Body of pancreas (tissue), 4 donors: ENCODE measurements at regions not wholly inside any gene's neighbourhood (a gene's known extent, or its start where the extent isn't known, plus 50 kb on each side); places are given as distances from the start of the nearest gene placed in this dataset.
"Not testable (repeated sequence)": the region's sequence is repeated elsewhere in the genome, so short reads cannot be mapped to it uniquely, and the experiment has no call there.

Experiments
- ATAC-seq: fragments of 150-250 bp; one replicate; pipeline ENCODE4 v1.9.1; 2016
- DNase-seq, 4 donors: peaks; one replicate each; pipeline ENCODE4 v3.0.0-alpha.2; 2019
- H3K27ac ChIP-seq, 4 donors: fragments of 200-600 bp; sonication (generic); 1 replicate in 3 of 4; 2 replicates in 1 of 4; pipeline versions ENCODE4 v1.5.1 to v1.6.1; 2016 to 2019; ENCODE audit warnings: mild to moderate bottlenecking in 1 of 4, mixed read lengths in 1 of 4, moderate library complexity in 1 of 4
- H3K27me3 ChIP-seq, 2 donors: fragments of 200-600 bp; sonication (generic); one replicate each; pipeline ENCODE4 v1.6.0; 2016; ENCODE audit warnings: mild to moderate bottlenecking in 1 of 2
- H3K36me3 ChIP-seq, 2 donors: fragments of 200-600 bp; sonication (generic); replicated peaks in 1 of 2; 2 replicates each; pipeline ENCODE4 v1.5.1; 2016; ENCODE audit warnings: low read depth in 2 of 2; ENCODE audit not compliant: insufficient read depth in 1 of 2
- H3K4me1 ChIP-seq: fragments of 200-600 bp; sonication (generic); one replicate; pipeline ENCODE4 v1.6.0; 2016
- H3K4me3 ChIP-seq, 2 donors: fragments of 200-600 bp; sonication (generic); 1 replicate in 1 of 2; 2 replicates in 1 of 2; pipeline ENCODE4 v1.5.1; 2016 to 2019
- H3K9me3 ChIP-seq, 3 donors: fragments of 200-600 bp; sonication (generic); 1 replicate in 2 of 3; 2 replicates in 1 of 3; pipeline ENCODE4 v1.5.1; 2016
- POLR2A ChIP-seq, 3 donors: fragments of 450-650 bp; IDR thresholded peaks; one replicate each; pipeline ENCODE4 v1.6.1; 2016; ENCODE audit warnings: antibody characterized with exemption in 3 of 3, mild to moderate bottlenecking in 2 of 3
- WGBS, 2 donors: methylation state at CpG; one replicate each; pipeline ENCODE4 v1.1.5; 2017; 5-methylcytosine and 5-hydroxymethylcytosine counted together
- intact Hi-C: fragments of 100-400 bp; cut with DNase I; formaldehyde crosslinking; loops from one replicate; pipeline ENCODE4 v1.15.1; 2023
- TF ChIP-seq, protein P1 (sequence below), 7 experiments: fragments of 450-650 bp in 4 of 7; fragments of 200-600 bp in 3 of 7; sonication (generic) in 3 of 7; IDR thresholded peaks; one replicate each; pipeline ENCODE4 v1.5.1; 2016 to 2019; ENCODE audit warnings: antibody characterized with exemption in 7 of 7

DNA sequence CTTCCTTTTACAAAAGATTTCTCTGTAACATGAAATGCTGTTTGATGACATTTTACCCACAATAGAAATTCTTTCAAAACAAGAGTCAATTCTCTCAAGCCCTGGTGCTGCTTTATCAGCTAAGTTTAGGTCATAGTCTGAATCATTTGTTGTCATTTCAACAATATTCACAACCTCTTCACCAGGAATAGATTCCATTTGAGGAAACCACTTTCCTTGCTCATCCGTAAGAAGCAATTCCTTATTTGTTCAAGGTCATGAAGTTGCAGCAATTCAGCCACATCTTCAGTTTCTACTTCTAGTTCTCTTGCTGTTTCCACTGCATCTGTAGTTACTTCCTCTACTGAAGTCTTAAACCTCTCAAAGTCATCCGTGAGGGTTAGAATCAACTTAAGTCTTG lies 315.3 kb downstream of the TYW1 start:
- TF ChIP-seq, protein P1, sequence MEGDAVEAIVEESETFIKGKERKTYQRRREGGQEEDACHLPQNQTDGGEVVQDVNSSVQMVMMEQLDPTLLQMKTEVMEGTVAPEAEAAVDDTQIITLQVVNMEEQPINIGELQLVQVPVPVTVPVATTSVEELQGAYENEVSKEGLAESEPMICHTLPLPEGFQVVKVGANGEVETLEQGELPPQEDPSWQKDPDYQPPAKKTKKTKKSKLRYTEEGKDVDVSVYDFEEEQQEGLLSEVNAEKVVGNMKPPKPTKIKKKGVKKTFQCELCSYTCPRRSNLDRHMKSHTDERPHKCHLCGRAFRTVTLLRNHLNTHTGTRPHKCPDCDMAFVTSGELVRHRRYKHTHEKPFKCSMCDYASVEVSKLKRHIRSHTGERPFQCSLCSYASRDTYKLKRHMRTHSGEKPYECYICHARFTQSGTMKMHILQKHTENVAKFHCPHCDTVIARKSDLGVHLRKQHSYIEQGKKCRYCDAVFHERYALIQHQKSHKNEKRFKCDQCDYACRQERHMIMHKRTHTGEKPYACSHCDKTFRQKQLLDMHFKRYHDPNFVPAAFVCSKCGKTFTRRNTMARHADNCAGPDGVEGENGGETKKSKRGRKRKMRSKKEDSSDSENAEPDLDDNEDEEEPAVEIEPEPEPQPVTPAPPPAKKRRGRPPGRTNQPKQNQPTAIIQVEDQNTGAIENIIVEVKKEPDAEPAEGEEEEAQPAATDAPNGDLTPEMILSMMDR (IDR thresholded peaks at IDR 0.05) = no peak
- TF ChIP-seq POLR2A (IDR thresholded peaks at IDR 0.05) = no peak
- ATAC-seq (no peak), DNase-seq (no peak)
- Histone ChIP-seq H3K4me1 (no peaks in the 10 kb centered on the region), H3K4me3 (no peak overlapping the region), H3K27ac (no peak overlapping the region), H3K36me3 (peaks cover 0 to 13% of the 10 kb centered on the region in 2 donors), H3K27me3 (no peaks in the 10 kb centered on the region), H3K9me3 (no peaks in the 10 kb centered on the region)
- WGBS, 2 donors = 87 to 91% methylated on average over 2 of the region's 2 CpGs
- intact Hi-C loops = no loop called here

DNA sequence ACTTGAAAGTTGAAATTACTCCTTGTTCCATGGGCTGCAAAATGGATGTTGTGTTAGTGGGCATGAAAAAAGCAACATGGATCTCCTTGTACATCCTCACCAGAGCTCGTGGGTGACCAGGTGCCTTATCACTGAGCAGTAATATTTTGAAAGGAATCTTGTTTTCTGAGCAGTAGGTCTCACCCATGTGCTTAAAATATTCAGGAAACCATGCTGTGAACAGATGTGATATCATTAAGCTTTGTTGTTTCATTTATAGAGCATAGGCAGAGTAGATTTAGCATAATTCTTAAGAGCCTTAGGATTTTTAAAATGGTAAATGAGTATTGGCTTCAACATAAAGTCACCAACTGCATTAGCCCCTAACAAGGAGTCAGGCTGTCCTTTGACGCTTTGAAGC lies 316.6 kb downstream of the TYW1 start:
- Histone ChIP-seq H3K27ac (no peak overlapping the region), H3K9me3 (no peaks in the 10 kb centered on the region), H3K36me3 (peaks cover 0 to 11% of the 10 kb centered on the region in 2 donors), H3K4me1 (no peaks in the 10 kb centered on the region), H3K4me3 (no peak overlapping the region), H3K27me3 (no peaks in the 10 kb centered on the region)
- DNase-seq (no peak), ATAC-seq (no peak)
- intact Hi-C loops = no loop called here
- WGBS, 2 donors = 97 to 100% methylated on average over 2 of the region's 2 CpGs
- TF ChIP-seq POLR2A (IDR thresholded peaks at IDR 0.05) = no peak
- TF ChIP-seq, protein P1 (IDR thresholded peaks at IDR 0.05) = no peak

DNA sequence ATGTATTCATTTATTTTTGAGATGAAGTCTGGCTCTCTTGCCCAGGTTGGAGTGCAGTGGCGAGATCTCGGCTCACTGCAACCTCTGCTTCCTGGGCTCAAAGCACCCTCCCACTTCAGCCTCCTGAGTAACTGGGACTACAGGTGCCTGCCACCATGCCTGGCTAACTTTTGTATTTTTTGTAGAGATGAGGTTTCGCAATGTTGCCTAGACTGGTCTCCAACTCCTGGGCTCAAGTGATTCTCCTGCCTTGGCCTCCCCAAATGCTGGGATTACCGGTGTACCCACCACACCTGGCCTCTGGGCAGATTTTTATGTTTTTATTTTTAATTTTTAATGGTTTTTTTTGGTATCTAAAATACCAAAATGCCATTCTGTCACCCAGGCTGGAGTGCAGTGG lies 320.3 kb downstream of the TYW1 start:
- WGBS, 2 donors = 97 to 99% methylated on average over 4 of the region's 4 CpGs
- intact Hi-C loops = not testable (repeated sequence)

DNA sequence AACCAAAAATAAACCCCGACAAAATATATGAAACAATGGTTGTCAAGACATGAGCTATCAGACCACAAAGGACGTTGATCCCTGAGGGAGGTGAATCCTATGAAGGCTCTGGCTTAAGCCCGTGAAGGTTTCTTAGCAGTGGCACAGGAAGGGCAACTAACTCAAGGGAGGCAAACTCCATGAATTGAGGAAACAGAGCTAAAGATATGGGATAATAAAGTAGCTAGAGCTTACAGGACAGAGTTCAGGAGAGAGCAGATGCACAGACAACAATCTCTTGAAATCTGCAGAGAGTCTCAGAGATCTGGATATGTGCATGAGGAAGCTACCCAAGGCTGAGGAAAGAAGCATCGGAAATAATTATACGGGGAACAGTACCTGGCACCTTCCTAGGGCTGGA lies 331.6 kb downstream of the TYW1 start:
- H3K27me3 ChIP-seq, H3K4me3 ChIP-seq, DNase-seq, H3K9me3 ChIP-seq, H3K27ac ChIP-seq, H3K4me1 ChIP-seq, ATAC-seq, intact Hi-C loops, H3K36me3 ChIP-seq: not testable (repeated sequence)
- 54 to 76% methylated on average over 3 to 5 of the region's 5 CpGs for WGBS, 2 donors

More for the DNA sequence above, 320.3 kb downstream of the TYW1 start:
- H3K4me3 ChIP-seq, ATAC-seq, H3K27me3 ChIP-seq, H3K4me1 ChIP-seq, H3K36me3 ChIP-seq, H3K9me3 ChIP-seq, DNase-seq, H3K27ac ChIP-seq: not testable (repeated sequence)

GRCh38 chr7:67335165-67335564 lies 338.5 kb downstream of the TYW1 start:
- H3K27ac ChIP-seq, DNase-seq, H3K27me3 ChIP-seq, intact Hi-C loops, ATAC-seq, H3K4me3 ChIP-seq, H3K9me3 ChIP-seq, H3K4me1 ChIP-seq, H3K36me3 ChIP-seq: not testable (repeated sequence)
- WGBS, 2 donors = 88% methylated on average over 1 of the region's 1 CpG; no CpG with 5 or more reads in 1 of the 2 donors

- no CpG with 5 or more reads among the region's 8 CpGs for WGBS, 2 donors
- DNase-seq, intact Hi-C loops: not testable (repeated sequence)
These were observed 339.0 kb downstream of the TYW1 start for GRCh38 chr7:67335663-67336062.

DNA sequence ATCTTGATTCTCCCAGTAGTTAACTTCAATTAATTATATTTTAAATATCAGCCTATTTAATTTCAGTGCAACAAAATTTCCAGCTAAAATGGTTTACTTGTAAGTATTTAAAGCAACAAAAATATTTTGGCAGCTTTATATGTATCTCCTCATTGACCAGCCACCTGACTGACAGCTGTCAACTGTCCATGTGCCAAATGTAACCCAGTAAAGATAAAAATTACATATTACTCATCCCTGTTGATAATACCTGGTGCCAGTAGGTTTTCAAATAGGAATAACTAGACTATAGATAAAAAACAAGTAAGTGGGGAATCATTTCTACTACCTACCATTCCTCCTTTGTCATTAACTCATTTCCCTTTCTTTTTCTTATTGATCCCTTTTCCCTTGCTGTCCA lies 341.9 kb downstream of the TYW1 start:
- H3K9me3 ChIP-seq, DNase-seq, ATAC-seq: not testable (repeated sequence)

More at GRCh38 chr7:67335663-67336062, 339.0 kb downstream of the TYW1 start:
- not testable (repeated sequence) for ATAC-seq, H3K4me3 ChIP-seq, H3K27ac ChIP-seq, H3K36me3 ChIP-seq, H3K9me3 ChIP-seq, H3K27me3 ChIP-seq, H3K4me1 ChIP-seq

More for the DNA sequence above, 341.9 kb downstream of the TYW1 start:
- H3K4me1 ChIP-seq, intact Hi-C loops, H3K27me3 ChIP-seq, H3K36me3 ChIP-seq, H3K4me3 ChIP-seq, H3K27ac ChIP-seq: not testable (repeated sequence)
